ENCODE measurements at regions not wholly inside any gene's neighbourhood (a gene's known extent, or its start where the extent isn't known, plus 50 kb on each side); places are given as distances from the start of the nearest gene placed in this dataset.

DNA sequence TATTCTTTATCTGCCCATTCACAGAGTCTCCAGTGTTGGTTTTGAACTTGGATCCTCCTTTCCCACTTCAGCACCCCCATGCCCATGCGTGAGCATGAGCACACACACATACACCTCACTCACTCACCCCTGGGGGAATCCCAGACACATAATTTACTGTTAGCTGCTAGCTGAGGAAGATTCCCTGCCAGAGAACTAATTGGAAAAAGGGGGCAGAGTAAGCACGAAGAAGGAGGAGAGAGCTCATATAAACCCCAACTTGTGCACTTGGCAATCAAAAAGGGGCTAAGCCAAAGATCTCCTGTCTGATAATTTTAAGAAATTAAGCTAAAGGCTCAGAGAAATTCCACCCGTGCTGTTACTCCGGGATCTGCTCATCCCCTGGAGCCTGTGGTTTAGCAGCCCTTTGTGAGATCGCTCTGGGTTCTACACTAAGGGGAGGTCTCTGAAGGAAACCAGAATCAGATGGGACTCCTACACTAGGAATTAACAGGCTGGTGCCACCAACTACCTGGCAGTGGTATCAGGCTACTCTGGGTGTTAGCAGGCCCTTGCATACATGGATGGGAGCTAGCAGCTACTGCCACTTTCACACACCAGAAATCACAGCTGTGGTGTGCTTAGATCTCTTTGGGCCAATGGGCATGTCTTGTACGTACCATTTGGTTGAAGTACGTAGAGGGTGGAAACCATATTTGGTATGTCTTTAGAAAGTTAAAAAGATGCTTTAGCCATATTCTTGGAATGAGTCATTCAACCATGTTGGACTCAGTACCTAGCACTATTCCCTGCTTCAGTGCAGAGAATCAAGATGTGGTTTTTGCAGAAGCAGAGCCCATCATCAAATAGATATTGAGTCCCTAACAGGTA is 95.6 kb upstream of the SLC14A2 start:
- Mint-ChIP-seq H3K9me3 (no peaks in the 10 kb centered on the region), H3K27me3 (peaks cover 4% of the 10 kb centered on the region), H3K27ac (no peak overlapping the region), H3K36me3 (ENCODE audit: low read depth) (no peaks in the 10 kb centered on the region), H3K4me3 (no peak overlapping the region), H3K4me1 (no peaks in the 10 kb centered on the region)
- CTCF ChIA-PET, result no interaction called here
- POLR2A ChIA-PET, result no interaction called here
- ATAC-seq (ENCODE audit: low read depth) (no peak), DNase-seq (no peak)
- TF ChIP-seq, protein P1, sequence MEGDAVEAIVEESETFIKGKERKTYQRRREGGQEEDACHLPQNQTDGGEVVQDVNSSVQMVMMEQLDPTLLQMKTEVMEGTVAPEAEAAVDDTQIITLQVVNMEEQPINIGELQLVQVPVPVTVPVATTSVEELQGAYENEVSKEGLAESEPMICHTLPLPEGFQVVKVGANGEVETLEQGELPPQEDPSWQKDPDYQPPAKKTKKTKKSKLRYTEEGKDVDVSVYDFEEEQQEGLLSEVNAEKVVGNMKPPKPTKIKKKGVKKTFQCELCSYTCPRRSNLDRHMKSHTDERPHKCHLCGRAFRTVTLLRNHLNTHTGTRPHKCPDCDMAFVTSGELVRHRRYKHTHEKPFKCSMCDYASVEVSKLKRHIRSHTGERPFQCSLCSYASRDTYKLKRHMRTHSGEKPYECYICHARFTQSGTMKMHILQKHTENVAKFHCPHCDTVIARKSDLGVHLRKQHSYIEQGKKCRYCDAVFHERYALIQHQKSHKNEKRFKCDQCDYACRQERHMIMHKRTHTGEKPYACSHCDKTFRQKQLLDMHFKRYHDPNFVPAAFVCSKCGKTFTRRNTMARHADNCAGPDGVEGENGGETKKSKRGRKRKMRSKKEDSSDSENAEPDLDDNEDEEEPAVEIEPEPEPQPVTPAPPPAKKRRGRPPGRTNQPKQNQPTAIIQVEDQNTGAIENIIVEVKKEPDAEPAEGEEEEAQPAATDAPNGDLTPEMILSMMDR (IDR thresholded peaks at IDR 0.05), result no peak
- intact Hi-C loops (cut with micrococcal nuclease), result no loop called here

DNA sequence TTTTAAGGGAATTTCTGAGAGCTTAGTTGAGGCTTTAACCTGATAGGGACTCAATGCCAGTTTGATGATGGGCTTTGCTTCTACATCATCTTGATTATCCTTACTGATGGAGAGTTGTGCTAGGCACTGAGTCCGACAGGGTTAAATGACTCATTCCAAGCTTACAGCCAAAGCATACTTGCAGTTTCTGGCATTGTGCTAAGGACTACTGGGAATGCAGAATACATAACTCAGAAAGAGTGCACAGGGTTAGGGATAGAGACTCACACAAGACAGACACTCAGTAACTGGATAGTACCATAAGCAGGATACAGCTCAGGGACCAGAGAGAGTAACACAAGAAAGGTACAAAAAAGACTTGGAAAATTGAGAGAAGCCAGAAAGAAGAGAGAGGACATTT is 94.1 kb upstream of the SLC14A2 start:
- H3K4me1 Mint-ChIP-seq, result no peaks in the 10 kb centered on the region
- no peaks in the 10 kb centered on the region for H3K9me3 Mint-ChIP-seq
- intact Hi-C loops (cut with micrococcal nuclease), result no loop called here
- ATAC-seq (ENCODE audit: low read depth) (no peak), DNase-seq (no peak)
- no peak overlapping the region for H3K4me3 Mint-ChIP-seq
- POLR2A ChIA-PET, result no interaction called here
- CTCF ChIA-PET, result no interaction called here
- no peaks in the 10 kb centered on the region for H3K36me3 Mint-ChIP-seq (ENCODE audit: low read depth)
- H3K27me3 Mint-ChIP-seq, result peaks cover 7% of the 10 kb centered on the region
- TF ChIP-seq, protein P1 (IDR thresholded peaks at IDR 0.05), result no peak
- no peak overlapping the region for H3K27ac Mint-ChIP-seq

DNA sequence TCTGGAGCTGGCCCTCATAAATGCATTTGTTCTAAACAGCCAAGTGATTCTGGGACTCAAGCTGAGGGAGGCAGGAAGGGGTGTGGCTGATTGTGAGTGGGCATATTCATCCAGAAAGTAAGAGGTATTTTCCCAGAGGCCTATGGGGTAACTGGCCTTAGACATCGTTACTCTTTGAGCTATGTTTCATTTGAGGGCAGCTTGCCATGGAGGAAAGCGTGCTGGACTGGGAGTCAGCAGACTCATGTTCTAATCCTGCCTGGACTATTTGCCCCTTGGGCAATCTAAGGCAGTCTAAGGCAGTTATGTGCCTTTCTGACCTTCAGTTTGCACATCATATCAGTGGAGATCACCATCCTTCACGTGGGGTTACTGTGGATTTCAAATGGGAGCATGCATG is 93.5 kb upstream of the SLC14A2 start:
- H3K27me3 Mint-ChIP-seq, result peaks cover 7% of the 10 kb centered on the region
- no peak overlapping the region for H3K27ac Mint-ChIP-seq
- intact Hi-C loops (cut with micrococcal nuclease), result no loop called here
- ATAC-seq (ENCODE audit: low read depth), result no peak
- H3K36me3 Mint-ChIP-seq (ENCODE audit: low read depth), result no peaks in the 10 kb centered on the region
- DNase-seq, result no peak
- no peaks in the 10 kb centered on the region for H3K9me3 Mint-ChIP-seq
- TF ChIP-seq, protein P1 (IDR thresholded peaks at IDR 0.05), result no peak
- H3K4me1 Mint-ChIP-seq, result no peaks in the 10 kb centered on the region
- POLR2A ChIA-PET, result no interaction called here
- CTCF ChIA-PET, result no interaction called here
- H3K4me3 Mint-ChIP-seq, result no peak overlapping the region

DNA sequence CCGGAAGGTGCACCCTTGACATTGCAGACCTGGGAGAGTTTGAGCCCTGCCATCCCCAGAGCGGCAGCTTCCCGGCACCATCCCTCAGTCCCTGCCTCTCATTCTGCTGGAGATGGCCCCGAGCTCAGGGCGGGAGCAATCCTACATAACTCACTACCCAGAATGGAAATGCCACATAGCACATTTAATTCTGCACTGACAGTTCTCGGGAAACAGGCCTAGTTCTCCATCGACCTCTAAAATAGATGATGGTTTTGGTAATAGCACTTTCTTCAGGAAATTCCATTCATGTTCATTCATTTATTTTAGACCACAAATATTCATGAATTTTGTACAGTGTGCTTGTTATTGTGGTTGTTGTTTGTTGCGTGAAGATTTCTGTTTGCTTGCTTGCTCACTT is 92.9 kb upstream of the SLC14A2 start:
- no peak for ATAC-seq (ENCODE audit: low read depth)
- ChIA-PET POLR2A (no interaction called here), CTCF (no interaction called here)
- TF ChIP-seq, protein P1 (IDR thresholded peaks at IDR 0.05), result no peak
- no peak for DNase-seq
- no peaks in the 10 kb centered on the region for H3K4me1 Mint-ChIP-seq
- H3K27me3 Mint-ChIP-seq, result peaks cover 7% of the 10 kb centered on the region
- no peak overlapping the region for H3K27ac Mint-ChIP-seq
- no peaks in the 10 kb centered on the region for H3K36me3 Mint-ChIP-seq (ENCODE audit: low read depth)
- H3K9me3 Mint-ChIP-seq, result no peaks in the 10 kb centered on the region
- intact Hi-C loops (cut with micrococcal nuclease), result no loop called here
- H3K4me3 Mint-ChIP-seq, result no peak overlapping the region

DNA sequence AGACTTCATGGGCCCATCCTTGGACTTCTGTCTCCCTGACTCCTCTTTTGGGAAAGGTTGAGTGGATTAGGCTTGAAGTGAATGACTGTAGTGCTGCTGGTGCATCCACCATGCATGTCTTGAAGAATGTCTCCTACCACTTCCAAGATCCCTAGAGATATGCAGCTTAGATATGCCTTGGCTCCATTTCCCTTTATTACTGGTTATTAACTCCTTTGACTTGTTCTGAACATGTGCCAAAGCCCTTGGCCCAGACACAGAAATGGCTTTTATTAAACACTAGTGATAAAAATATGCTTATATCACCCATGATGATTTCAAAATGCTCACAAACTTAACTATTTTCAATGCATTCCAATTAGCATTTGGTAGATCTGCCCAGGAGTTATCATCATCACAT is 90.0 kb upstream of the SLC14A2 start:
- ATAC-seq (ENCODE audit: low read depth), result no peak
- no peaks in the 10 kb centered on the region for H3K9me3 Mint-ChIP-seq
- intact Hi-C loops (cut with micrococcal nuclease), result no loop called here
- POLR2A ChIA-PET, result no interaction called here
- DNase-seq, result no peak
- H3K4me3 Mint-ChIP-seq, result no peak overlapping the region
- no peak overlapping the region for H3K27ac Mint-ChIP-seq
- H3K36me3 Mint-ChIP-seq (ENCODE audit: low read depth), result no peaks in the 10 kb centered on the region
- CTCF ChIA-PET, result no interaction called here
- H3K4me1 Mint-ChIP-seq, result no peaks in the 10 kb centered on the region
- TF ChIP-seq, protein P1 (IDR thresholded peaks at IDR 0.05), result no peak
- peaks cover 7% of the 10 kb centered on the region for H3K27me3 Mint-ChIP-seq
